C4-2B (cell line): ENCODE measurements at regions not wholly inside any gene's neighbourhood (a gene's known extent, or its start where the extent isn't known, plus 50 kb on each side); places are given as distances from the start of the nearest gene placed in this dataset.

Experiments used
- H3K27ac ChIP-seq: fragments of 450-650 bp; 2 replicates; pipeline ENCODE4 v1.5.1; 2017
- ZFX ChIP-seq: fragments of 450-650 bp; IDR thresholded peaks from 2 replicates; pipeline ENCODE4 v1.6.1; 2017
- TF ChIP-seq, protein P1 (sequence below): fragments of 450-650 bp; conservative IDR thresholded peaks from 2 replicates; pipeline ENCODE4 v1.5.1; 2017; ENCODE audit warnings: mild to moderate bottlenecking

DNA sequence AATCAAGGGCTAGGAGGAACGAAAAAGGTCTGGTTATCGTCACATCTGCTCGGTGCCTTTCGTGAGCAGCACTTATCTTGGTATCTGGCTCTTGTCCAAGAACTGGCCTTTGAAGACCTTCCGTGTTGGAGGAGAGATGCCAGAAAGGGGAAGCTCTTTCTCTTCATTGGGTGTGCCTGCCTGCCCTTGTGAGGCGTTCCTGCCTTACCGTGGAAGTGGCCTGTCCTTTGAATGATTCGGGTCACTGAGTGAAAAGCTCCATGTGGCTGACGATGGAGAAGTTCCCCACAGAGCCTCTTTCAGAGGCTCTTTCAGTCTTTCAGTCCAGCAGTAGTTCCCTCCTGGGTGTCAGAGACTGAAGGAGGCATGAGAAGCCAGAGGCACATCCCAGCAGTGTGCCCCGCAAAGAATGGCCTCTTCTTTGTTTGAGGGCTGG lies 121.5 kb upstream of the SLC10A2 start:
- no peak overlapping the region for H3K27ac ChIP-seq
- TF ChIP-seq, protein P1, sequence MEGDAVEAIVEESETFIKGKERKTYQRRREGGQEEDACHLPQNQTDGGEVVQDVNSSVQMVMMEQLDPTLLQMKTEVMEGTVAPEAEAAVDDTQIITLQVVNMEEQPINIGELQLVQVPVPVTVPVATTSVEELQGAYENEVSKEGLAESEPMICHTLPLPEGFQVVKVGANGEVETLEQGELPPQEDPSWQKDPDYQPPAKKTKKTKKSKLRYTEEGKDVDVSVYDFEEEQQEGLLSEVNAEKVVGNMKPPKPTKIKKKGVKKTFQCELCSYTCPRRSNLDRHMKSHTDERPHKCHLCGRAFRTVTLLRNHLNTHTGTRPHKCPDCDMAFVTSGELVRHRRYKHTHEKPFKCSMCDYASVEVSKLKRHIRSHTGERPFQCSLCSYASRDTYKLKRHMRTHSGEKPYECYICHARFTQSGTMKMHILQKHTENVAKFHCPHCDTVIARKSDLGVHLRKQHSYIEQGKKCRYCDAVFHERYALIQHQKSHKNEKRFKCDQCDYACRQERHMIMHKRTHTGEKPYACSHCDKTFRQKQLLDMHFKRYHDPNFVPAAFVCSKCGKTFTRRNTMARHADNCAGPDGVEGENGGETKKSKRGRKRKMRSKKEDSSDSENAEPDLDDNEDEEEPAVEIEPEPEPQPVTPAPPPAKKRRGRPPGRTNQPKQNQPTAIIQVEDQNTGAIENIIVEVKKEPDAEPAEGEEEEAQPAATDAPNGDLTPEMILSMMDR = no peak
- no peak for TF ChIP-seq ZFX

DNA sequence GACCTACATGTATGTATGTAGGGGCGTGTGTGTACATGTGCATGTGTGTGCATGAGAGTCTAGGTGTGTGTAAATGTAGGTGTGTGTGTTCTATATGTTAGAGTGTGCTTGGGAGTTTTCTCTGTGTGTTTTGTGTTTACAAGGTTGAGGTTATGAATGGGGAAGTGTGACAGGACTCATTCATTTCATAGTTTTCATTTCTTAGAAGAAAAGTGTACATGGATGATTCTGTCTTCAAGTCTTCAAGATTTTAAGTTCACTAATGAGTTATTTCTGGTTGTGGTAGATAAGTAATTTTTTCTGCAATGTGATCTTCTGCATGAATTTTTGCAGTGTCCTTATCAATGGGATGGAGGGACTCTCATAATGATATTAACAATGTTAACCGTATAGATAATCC lies 118.2 kb upstream of the SLC10A2 start:
- H3K27ac ChIP-seq = no peak overlapping the region
- TF ChIP-seq ZFX = no peak
- TF ChIP-seq, protein P1 = no peak

DNA sequence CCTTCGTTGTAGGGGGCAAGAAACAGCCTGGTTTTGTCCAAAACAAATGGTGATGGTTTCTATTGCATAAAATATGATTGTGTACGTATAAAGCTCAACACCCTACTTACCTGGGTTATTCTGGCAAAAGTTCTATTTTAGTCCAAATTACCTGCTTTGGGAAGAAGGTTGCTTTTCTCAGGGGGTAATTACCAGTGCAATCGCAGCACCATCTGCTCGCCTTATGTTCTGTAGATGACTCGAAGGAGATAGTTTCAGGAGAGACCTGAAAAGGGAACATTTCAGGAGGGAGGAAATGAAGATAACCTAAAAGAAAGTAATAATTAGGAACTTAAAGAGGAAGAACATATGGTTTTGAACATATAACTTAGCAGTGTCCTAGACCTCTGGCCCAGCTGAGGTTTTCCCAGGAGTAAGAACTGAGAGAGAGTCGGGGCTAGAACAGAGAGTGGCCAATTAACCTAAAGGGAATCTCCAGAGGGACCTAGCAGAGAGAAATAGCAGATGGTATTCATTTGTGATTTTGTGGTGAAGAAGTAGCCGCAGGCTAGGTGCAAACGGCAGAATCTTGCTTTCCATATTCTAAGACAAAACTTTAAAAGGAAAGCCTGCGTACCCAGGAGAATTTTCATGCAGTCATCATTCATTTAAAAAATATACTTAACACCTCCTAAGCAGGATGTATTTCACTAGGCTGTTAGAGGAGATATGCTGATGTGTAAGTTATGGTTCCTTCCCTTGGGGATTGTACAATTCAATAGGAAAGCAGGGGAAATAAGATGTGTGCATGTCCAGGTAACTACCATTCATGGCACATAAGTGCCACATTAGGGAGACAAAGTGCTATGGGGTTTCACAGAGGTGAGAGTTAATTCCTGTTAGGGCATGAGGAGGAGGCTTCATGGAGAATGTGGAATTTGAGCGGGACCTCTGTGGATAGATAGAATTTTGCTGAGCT lies 113.0 kb upstream of the SLC10A2 start:
- H3K27ac ChIP-seq = no peak overlapping the region
- TF ChIP-seq, protein P1 = no peak
- TF ChIP-seq ZFX = no peak

DNA sequence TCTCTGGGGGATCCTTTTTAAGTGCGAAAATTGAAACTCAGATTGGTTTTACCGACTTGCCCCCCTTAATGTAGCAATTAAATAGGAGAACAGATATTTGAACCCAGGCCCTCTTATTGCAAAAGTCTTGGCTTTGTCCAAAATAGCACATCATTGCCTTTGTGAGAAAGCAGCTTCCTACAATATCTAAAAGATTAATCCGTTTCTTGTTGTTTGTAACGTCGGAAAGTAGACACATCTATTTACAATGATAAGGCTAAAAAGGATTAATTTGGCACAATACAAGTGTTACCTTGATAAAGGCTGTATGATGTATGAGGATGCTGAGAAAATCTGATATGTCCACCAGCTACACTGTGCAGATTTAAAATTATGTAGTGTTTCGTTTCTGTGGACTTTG lies 108.7 kb upstream of the SLC10A2 start:
- no peak overlapping the region for H3K27ac ChIP-seq
- TF ChIP-seq ZFX = no peak
- TF ChIP-seq, protein P1 = no peak

DNA sequence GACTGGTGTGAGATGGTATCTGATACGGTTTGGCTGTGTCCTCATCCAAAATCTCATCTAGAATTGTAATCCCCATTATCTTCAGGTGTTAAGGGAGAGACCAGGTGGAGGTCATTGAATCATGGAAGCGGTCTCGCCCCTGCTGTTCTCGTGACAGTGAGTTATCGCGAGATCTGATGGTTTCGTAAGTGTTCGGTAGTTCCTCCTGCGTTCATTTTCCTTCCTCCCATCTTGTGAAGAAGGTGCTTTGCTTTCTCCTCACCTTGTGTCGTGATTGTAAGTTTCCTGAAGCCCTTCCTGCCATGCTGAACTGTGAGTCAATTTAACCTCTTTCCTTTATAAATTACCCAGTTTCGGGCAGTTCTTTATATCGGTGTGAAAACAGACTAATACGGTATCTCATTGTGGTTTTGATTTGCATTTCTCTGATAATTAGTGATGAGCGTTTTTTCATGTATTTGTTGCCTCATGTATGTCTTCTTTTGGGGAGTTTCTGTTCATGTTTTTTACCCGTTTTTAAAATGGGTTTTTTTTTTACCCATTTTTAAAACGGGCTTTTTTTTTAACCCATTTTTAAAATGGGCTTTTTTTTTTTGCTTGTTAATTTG lies 102.8 kb upstream of the SLC10A2 start:
- no peak for TF ChIP-seq ZFX
- TF ChIP-seq, protein P1 = no peak
- H3K27ac ChIP-seq = no peak overlapping the region

DNA sequence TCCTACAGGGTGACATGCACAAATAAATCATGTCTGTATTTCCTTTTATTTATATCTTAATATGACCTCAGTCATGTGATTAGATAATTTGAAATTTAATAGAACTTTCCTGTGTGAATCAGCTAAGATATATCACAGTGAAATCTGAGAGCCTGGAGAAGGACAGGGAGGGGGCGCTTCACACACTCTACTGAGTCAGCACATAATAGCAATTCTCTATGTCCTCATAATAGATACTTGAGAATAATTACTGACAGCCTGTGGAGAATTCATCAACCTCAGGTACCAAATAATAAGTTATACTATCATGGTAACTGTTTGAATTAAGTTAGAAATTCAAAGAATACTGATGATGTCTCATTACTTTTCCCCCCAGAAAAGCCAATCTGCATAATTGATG lies 98.0 kb upstream of the SLC10A2 start:
- no peak overlapping the region for H3K27ac ChIP-seq
- no peak for TF ChIP-seq ZFX
- TF ChIP-seq, protein P1 = no peak

DNA sequence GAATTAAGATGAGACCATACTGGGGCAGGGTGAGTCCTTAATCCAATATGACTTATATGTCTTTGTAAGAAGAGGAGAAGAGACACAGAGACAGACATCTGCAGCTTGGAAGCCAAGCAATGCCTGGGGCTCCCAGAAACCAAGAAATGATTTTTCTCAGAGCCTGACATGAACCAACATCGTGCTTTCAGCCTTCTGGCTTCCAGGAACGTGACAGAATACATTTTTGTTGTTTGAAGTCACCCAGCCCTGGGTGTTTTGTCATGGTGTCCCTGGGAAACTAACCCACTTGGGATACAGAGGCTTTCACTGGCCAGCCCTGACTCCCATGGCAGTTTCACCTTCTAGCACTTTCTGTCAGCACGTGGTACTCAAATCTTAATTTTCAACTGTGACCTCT lies 95.3 kb upstream of the SLC10A2 start:
- TF ChIP-seq, protein P1 = no peak
- no peak for TF ChIP-seq ZFX
- H3K27ac ChIP-seq = no peak overlapping the region
